Testis (tissue), 2 donors: ENCODE measurements at regions not wholly inside any gene's neighbourhood (a gene's known extent, or its start where the extent isn't known, plus 50 kb on each side); places are given as distances from the start of the nearest gene placed in this dataset.

Experiments
- POLR2A ChIP-seq: fragments of 450-650 bp; IDR thresholded peaks from one replicate; pipeline ENCODE4 v1.6.1; 2017; ENCODE audit warnings: antibody characterized with exemption, mild to moderate bottlenecking, moderate library complexity
- TF ChIP-seq, protein P1 (sequence below), 3 experiments: fragments of 450-650 bp in 2 of 3; fragments of 200-600 bp in 1 of 3; sonication (generic) in 1 of 3; IDR thresholded peaks; one replicate each; pipeline ENCODE4 v1.5.1; 2016 to 2019; ENCODE audit warnings: antibody characterized with exemption in 3 of 3, mild to moderate bottlenecking in 2 of 3, moderate library complexity in 1 of 3

DNA sequence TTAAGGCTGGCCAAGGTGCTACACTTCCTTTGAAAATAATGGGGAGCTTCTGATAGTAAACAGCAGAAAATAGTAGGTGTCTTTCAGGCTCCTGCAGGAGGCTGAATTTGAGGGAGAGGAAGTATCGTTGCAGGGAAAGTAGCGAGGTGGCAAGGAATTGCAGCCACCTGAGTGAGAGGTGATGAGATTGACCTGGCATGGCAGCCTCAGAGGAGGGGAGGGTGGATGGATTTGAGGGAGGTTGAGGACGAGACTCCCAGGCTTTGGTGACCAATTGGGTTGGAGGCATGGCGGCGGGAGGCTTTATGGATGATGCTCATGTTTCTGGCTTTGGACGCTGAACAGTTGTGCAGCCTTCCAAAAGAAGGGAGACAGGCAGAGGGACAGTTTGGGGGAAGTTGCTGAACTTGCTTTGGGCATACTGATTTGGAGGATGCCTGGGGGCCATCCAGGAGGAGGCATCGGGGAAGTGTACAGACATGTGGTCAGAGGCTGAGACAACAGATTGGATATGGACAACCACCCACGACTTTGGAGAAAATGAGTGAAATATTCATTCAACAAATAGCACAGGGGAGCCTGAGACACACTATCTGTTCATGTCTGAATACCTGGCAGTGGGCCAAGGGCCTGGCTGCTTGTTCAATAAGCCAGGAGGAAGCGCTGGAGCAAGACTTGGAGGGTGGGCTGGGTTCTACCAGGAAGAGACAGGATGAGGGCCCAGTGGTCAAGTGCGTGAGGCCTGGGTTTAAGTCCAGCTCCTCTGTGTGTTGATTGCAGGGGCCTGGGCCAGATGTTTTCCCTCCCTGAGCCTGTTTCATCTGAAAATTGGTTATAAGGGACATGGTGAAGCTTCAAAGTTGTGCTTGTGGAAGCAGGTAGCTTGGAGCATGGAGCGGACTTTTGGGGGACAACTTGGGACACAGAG is 113.2 kb downstream of the CEBPB start:
- TF ChIP-seq, protein P1, sequence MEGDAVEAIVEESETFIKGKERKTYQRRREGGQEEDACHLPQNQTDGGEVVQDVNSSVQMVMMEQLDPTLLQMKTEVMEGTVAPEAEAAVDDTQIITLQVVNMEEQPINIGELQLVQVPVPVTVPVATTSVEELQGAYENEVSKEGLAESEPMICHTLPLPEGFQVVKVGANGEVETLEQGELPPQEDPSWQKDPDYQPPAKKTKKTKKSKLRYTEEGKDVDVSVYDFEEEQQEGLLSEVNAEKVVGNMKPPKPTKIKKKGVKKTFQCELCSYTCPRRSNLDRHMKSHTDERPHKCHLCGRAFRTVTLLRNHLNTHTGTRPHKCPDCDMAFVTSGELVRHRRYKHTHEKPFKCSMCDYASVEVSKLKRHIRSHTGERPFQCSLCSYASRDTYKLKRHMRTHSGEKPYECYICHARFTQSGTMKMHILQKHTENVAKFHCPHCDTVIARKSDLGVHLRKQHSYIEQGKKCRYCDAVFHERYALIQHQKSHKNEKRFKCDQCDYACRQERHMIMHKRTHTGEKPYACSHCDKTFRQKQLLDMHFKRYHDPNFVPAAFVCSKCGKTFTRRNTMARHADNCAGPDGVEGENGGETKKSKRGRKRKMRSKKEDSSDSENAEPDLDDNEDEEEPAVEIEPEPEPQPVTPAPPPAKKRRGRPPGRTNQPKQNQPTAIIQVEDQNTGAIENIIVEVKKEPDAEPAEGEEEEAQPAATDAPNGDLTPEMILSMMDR (IDR thresholded peaks at IDR 0.05): no peak
- no peak for TF ChIP-seq POLR2A
